NCI-H2081 treated with DMSO at 0.1 percent for 48 hours (cell line): ENCODE measurements at regions not wholly inside any gene's neighbourhood (a gene's known extent, or its start where the extent isn't known, plus 50 kb on each side); places are given as distances from the start of the nearest gene placed in this dataset.
"Not testable (repeated sequence)": the region's sequence is repeated elsewhere in the genome, so short reads cannot be mapped to it uniquely, and the experiment has no call there.

Experiments
- DNase-seq: peaks from one replicate; lab custom pipeline; 2025; lab: John Stamatoyannopoulos, UW

DNA sequence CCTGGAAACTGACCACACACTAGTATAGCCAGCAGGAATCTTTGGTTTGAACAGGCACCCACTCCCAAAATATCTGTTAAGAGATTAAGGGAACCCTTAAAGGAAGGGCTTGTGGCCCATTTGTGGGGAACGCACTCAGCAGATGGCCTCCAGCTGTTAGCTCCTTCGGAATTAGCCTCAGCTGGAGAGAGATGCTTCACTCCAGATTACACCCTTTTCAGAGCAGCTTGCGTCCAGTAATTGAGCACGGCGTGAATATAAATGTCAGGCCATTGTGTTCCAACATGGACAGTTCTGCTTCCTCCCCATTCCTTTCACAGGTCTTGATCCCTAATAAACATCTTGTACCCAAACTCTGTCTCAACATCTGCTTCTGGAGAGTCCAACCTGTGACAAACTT, 397.8 kb downstream of the SEC23A start:
- DNase-seq, result no peak

DNA sequence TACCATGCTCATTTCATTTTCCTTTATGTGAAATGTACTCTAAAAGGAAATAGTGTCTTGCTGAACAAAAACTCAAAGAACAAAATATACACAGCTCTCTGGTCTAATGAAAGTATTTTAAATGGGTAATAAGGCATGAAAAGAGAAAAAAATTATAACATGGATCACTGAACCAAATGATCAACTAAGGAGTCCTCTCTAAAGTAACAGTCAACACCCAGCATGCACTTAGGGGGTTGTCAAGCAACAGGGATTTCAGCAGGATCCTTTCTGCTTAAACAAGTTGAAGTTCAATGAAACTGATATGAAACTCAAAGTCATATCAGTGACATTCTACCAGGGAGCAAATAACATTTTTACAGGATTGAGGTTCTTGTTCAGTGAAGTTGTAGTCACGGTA, 398.8 kb downstream of the SEC23A start:
- no peak for DNase-seq

DNA sequence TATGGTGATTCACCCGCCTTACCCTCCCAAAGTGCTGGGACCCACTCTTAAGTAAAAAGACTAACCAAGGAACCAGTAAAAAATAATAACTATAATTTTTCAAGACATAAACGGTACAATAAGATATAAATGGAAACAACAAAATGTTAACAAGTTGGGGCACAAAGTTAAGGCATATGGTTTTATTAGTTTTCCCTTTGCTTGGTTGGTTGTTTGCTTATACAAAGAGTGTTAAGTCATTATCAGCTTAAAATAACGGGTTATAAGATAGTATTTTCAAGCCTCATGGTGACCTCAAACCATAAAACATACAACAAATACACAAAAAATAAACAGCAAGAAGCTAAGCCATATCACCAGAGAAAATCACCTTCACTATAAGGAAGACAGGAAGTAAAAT, 406.1 kb downstream of the SEC23A start:
- no peak for DNase-seq

- DNase-seq, result no peak
Observed at GRCh38 chr14:38693423-38693822, 409.6 kb downstream of the SEC23A start.

GRCh38 chr14:38669027-38669426, 413.1 kb upstream of the CLEC14A start:
- no peak for DNase-seq

- DNase-seq, result no peak
Observed at GRCh38 chr14:38663382-38663781, 407.5 kb upstream of the CLEC14A start.

DNA sequence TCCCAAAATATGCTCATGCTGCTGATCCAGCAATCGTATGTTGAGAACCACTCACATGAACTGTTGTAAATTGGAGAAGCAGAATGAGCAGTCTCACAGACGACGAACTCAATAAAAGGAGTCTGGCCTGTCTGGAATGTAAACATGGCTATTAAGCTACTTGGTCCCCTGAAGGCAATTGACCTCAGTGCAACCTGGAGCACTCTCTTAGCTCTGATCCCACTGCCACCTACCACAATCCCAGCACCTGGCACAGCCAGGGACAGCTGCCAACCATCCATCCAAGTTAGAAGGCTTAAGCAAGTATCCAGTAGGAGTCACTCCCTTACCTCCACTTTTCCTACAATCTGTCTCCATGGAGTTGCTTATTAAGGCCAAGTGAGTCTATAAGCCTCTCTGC, 406.9 kb upstream of the CLEC14A start:
- DNase-seq, result no peak

- DNase-seq, result no peak
Observed at GRCh38 chr14:38646391-38646790, 390.5 kb upstream of the CLEC14A start.

GRCh38 chr14:38634913-38635312, 379.0 kb upstream of the CLEC14A start:
- not testable (repeated sequence) for DNase-seq

DNA sequence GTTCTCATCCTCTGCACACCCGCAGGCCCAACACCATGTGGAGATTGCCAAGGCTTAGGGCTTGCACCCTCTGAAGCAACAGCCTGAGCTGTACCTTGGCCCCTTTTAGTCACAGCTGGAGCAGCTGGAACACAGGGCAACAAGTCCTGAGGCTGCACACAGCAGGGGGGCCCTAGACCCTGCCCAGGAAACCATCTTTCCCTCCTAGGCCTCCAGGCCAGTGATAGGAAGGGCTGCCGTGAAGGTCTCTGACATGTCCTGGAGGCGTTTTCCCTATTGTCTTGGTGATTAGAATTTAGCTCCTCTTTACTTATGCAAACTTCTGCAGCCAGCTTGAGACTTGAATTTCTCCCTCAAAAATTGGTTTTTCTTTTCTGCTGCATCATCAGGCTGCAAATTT, 373.5 kb upstream of the CLEC14A start:
- DNase-seq, result no peak

DNA sequence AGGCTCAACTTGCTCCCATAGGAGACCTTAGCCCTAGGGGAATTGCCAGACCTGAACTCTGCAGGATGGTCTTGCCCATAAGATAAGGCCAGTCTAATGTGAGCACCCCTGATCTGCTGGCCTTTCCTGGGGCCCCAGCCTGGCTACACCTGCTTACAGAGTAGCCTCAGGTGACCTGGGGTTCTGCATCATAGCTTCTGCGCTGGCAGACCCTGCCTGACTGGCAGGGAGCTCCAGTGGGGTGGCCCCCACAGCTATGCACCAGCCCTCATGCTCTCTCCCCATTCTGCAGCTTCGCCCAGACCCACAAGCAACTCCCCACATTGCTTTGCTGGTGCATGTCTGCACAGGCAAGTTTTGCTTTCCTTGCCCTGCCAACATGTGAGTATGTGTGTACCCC, 371.3 kb upstream of the CLEC14A start:
- no peak for DNase-seq

GRCh38 chr14:38623661-38624060, 367.8 kb upstream of the CLEC14A start:
- DNase-seq, result no peak

- DNase-seq, result no peak
Observed at GRCh38 chr14:38618514-38618913, 362.6 kb upstream of the CLEC14A start.

DNA sequence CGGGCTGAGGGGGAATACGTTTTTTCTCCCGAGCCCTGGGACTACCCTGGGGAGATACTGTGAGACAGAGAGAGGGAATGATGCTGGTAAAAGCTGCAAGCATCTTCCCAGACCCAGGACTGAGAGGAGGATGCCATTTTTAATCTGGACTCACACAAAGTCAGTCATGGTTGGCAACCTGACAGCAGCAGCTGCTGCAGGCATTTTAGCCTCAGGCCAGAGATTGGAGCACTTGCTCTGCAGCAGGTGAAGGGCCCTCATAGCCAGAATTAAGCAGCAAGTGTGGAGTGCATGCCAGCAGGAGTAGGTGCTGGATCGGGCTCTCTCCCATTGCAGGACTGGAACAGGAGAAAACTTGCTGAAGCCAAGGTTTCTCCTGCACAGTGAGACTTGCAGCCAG, 361.1 kb upstream of the CLEC14A start:
- no peak for DNase-seq

DNA sequence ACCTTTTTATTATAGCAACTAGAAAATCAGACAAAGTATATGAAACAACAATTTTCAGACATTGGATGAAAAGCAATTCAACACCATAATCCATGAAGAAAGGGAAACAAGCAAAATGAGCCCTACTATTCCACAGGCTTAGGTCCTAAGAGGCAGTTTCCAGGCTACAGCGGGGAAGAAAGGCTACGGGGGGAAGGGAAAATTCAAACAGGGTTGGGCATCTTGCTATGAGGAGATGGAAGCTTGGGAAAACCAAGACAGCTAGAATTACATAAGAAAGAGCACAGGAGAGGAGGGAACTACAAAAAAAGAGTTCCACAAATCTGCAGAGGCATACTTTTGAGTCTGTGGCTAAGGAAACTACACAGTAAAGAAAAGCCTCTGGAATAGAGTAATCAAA, 356.0 kb upstream of the CLEC14A start:
- no peak for DNase-seq

GRCh38 chr14:38608244-38608643, 352.4 kb upstream of the CLEC14A start:
- no peak for DNase-seq

DNA sequence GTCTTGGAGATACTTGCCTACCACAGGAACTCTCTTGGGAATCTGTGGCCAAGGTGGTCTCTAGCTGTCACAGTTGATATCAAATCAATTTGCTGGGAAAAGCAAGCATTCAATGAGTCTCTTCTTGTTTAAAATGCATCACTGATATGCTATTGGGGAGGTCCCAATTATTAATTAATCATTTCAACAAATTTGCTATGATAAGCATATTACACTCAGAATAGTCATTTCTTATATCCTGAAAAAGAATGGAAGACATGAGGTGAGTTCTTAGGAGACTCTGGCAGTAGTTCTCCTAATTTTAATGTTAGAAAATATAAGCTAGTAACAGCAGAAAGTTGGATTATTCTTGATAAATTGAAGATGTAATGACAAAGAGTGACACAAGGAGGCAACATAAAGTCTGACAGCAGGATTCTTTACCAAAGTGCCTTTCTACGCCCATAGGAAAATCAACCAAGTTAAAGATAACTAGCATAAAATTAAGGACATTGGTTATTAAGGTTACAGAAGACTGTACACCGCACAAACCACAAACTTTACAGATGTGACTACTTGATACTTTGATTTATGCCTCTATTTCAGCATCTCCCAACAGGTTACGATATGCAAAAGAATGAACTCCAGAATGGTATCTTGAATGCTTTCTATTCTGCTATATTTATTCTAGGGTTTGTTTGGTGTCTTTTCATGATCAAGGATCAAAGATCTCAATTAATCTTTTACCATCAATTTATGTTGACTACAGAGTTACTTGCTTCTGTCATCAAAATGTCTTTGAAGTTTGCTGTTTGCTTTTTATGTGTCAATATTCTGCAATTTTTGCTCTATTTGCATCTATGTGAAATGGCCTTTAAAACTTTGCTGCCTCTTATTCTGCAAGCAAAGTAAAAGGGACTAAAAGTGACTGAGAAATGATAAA, 349.6 kb upstream of the CLEC14A start:
- no peak for DNase-seq

GRCh38 chr14:38600572-38600971, 344.7 kb upstream of the CLEC14A start:
- DNase-seq, result not testable (repeated sequence)

- DNase-seq, result no peak
Observed at GRCh38 chr14:38593476-38593875, 337.6 kb upstream of the CLEC14A start.

DNA sequence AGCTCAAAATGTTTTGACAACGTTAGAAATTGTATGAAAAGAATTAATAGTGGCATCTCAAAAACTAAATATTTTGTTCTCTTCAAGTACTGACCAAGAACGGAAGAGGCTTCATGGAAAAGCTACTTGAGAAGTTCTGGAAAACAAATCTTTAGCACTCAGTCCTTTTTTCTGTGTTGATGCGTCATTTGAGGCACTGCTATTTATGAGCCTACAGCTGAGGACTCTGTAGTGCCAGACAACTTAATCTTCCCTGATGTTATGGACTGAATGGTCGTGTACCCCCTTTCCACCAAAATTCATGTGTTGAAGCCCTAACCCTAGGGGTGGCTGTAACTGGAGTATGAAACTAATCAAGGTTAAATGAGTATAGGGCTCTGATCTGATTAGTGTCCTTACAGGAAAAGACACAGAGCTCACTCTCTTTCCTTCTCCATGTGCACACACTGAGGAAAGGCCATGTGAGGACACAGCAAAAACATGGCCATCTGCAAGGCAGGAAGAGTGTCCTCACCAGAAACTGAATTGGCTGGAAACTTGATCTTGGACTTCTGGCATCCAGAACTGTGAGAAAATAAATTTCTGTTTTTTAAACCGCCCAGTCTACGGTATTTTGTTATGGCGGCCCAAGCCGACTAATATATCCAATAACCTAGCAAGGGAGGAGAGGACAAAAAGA, 337.0 kb upstream of the CLEC14A start:
- DNase-seq, result no peak

DNA sequence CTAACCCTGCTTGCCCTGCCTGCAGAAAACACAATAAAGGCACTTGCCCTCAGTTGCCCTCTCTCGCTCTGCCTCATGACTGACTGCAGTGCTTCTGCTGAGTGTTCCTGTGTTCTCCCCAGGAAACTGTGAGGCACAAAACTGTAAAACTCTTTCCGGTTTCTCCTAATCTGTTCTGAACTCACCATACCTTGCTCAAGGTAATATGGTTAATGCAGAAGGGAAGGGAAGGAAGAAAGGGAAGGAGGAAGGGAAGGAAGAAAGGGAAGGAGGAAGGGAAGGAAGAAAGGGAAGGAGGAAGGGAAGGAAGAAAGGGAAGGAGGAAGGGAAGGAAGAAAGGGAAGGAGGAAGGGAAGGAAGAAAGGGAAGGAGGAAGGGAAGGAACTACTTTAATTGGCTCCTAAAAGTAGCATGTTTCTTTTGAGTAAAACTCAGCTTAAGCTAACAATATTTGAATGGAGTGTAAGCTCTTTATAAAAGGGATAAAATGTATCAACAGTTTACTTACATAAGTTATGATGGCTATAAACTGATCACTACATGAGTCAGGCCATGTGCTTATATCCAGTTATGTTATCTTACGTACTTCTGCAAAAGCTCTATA, 334.0 kb upstream of the CLEC14A start:
- no peak for DNase-seq

DNA sequence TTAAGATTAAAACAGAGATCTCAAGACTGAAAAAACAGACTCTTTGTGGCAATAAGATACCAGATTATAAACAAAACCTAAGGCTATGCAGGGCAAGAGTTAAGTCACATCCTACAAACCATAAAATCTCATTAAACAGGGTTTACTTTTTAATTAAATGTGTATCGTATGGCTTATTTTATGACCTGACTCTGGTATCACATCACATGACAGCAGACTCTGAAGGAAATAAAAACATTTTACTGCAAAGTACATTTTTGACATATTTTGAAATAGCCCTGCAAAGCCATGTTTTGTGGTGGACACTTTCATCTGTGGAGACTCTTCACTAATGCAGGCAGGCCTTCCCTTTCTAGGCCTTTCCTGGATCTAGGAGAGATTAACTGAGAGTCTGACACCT, 327.6 kb upstream of the CLEC14A start:
- no peak for DNase-seq

DNA sequence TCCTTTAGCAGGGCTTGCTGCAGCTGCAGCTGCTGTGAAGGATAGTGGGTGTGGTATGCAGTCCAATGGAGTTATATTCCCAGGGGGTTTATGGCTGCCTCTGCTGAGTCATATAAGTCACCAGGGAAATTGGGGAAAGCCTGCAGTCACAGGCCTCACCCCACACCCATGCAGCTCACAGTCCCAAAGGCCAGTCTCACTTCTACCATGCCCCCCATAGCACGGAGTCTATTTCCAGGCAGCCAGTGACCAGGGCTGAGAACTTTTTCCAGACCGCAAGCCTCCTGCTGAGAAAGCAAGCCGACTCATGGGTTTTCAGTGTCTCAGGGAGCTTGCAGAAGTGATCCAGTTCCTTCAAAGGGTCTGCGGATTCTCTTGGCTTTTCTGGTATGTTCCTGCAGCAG, 322.4 kb upstream of the CLEC14A start:
- no peak for DNase-seq
